ENCODE measurements at regions not wholly inside any gene's neighbourhood (a gene's known extent, or its start where the extent isn't known, plus 50 kb on each side); places are given as distances from the start of the nearest gene placed in this dataset.

- CTCF ChIA-PET: no interaction called here
- POLR2A ChIA-PET: no interaction called here
- no peak for DNase-seq (ENCODE audit: extremely low spot score)
- TF ChIP-seq, protein P1, sequence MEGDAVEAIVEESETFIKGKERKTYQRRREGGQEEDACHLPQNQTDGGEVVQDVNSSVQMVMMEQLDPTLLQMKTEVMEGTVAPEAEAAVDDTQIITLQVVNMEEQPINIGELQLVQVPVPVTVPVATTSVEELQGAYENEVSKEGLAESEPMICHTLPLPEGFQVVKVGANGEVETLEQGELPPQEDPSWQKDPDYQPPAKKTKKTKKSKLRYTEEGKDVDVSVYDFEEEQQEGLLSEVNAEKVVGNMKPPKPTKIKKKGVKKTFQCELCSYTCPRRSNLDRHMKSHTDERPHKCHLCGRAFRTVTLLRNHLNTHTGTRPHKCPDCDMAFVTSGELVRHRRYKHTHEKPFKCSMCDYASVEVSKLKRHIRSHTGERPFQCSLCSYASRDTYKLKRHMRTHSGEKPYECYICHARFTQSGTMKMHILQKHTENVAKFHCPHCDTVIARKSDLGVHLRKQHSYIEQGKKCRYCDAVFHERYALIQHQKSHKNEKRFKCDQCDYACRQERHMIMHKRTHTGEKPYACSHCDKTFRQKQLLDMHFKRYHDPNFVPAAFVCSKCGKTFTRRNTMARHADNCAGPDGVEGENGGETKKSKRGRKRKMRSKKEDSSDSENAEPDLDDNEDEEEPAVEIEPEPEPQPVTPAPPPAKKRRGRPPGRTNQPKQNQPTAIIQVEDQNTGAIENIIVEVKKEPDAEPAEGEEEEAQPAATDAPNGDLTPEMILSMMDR (IDR thresholded peaks at IDR 0.05; ENCODE audit: control extremely low read depth, extremely low read depth, low read depth, missing control alignments): no peak
These were observed 149.8 kb downstream of the ETS2 start for GRCh38 chr21:38955495-38955894.

- POLR2A ChIA-PET: no interaction called here
- DNase-seq (ENCODE audit: extremely low spot score): no peak
- CTCF ChIA-PET: interaction anchor here (0.7 kb wide), 1 partner anchor 14 kb away, joined by 3 read pairs; no protein-coding TSS in a partner anchor
- TF ChIP-seq, protein P1 (IDR thresholded peaks at IDR 0.05; ENCODE audit: control extremely low read depth, extremely low read depth, low read depth, missing control alignments): no peak
These were observed 148.9 kb downstream of the ETS2 start for GRCh38 chr21:38954588-38955004.

GRCh38 chr21:38953516-38953915 is 147.8 kb downstream of the ETS2 start:
- no peak for DNase-seq (ENCODE audit: extremely low spot score)
- TF ChIP-seq, protein P1 (IDR thresholded peaks at IDR 0.05; ENCODE audit: control extremely low read depth, extremely low read depth, low read depth, missing control alignments): no peak
- POLR2A ChIA-PET: no interaction called here
- CTCF ChIA-PET: no interaction called here

DNA sequence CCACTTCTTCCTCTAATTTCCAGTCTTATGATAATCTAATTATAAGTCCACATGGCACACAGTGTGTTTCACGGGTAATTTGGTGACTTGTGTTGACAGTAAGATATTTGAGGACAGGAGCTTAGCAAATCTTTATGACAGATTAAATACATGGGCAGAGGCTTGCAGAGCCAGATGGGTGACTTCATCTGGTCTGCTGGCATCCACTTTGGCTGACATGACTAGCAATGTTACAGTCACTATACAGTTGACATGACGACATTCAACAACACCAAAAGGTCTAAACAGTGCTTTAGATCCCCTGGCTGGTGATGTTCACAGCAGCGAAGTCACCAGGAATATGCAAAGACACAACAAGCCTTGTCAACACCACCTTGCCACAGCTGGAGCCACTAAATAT is 147.2 kb downstream of the ETS2 start:
- ChIA-PET POLR2A (no interaction called here), CTCF (no interaction called here)
- no peak for DNase-seq (ENCODE audit: extremely low spot score)
- TF ChIP-seq, protein P1 (IDR thresholded peaks at IDR 0.05; ENCODE audit: control extremely low read depth, extremely low read depth, low read depth, missing control alignments): no peak

GRCh38 chr21:38951095-38951730 is 145.5 kb downstream of the ETS2 start:
- CTCF ChIA-PET: no interaction called here
- TF ChIP-seq, protein P1 (IDR thresholded peaks at IDR 0.05; ENCODE audit: control extremely low read depth, extremely low read depth, low read depth, missing control alignments): no peak
- POLR2A ChIA-PET: no interaction called here
- no peak for DNase-seq (ENCODE audit: extremely low spot score)

GRCh38 chr21:38950435-38951094 is 144.8 kb downstream of the ETS2 start:
- TF ChIP-seq, protein P1 (IDR thresholded peaks at IDR 0.05; ENCODE audit: control extremely low read depth, extremely low read depth, low read depth, missing control alignments): no peak
- POLR2A ChIA-PET: no interaction called here
- CTCF ChIA-PET: no interaction called here
- DNase-seq (ENCODE audit: extremely low spot score): no peak
